ENCODE measurements at regions not wholly inside any gene's neighbourhood (a gene's known extent, or its start where the extent isn't known, plus 50 kb on each side); places are given as distances from the start of the nearest gene placed in this dataset.

DNA sequence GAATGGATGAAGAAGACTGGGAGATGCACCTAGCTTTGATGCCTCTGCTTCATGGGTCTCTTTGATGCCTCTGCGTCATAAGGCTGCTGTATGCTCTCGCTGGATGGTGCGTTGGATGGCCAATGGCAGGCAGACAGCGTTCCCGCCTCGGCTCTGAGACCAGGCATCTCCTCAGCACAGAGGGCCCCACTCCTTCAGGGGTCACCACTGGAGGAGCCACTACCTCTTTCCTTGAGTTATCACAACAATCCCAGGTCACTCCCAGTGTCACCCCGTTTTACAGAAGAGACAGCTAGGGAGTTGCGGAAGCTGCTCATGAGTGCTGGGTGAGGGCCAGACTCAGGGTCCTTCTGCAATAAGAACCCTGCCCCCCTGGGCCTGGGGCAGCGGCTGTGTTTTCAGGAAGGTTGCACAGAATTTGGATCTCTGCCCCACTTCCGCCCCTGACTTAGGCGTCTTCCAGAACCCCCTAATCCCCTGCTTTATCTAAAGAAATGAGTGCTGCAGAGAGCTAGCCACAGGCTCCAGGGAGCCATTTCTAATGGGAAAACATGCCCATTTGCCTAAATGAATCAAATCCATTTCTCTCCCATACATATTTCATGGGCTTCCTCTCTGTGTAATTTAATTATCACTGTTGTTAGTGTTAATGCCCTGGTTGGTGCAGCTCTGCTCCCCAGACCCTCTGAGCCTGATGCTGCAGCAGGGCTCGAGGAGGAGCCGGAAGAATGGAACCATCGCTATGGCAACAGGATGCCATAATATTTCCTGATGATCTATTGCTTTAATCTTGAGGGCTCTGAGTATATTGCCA, 131.8 kb upstream of the HS6ST1 start:
- TF ChIP-seq, protein P1, sequence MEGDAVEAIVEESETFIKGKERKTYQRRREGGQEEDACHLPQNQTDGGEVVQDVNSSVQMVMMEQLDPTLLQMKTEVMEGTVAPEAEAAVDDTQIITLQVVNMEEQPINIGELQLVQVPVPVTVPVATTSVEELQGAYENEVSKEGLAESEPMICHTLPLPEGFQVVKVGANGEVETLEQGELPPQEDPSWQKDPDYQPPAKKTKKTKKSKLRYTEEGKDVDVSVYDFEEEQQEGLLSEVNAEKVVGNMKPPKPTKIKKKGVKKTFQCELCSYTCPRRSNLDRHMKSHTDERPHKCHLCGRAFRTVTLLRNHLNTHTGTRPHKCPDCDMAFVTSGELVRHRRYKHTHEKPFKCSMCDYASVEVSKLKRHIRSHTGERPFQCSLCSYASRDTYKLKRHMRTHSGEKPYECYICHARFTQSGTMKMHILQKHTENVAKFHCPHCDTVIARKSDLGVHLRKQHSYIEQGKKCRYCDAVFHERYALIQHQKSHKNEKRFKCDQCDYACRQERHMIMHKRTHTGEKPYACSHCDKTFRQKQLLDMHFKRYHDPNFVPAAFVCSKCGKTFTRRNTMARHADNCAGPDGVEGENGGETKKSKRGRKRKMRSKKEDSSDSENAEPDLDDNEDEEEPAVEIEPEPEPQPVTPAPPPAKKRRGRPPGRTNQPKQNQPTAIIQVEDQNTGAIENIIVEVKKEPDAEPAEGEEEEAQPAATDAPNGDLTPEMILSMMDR (IDR thresholded peaks at IDR 0.05; ENCODE audit: low read depth, low read length, missing input control): no peak
- TF ChIP-seq JUND (IDR thresholded peaks at IDR 0.05): no peak

Data from liver (tissue), 3 donors.